NCI-H69 (cell line): ENCODE measurements at regions not wholly inside any gene's neighbourhood (a gene's known extent, or its start where the extent isn't known, plus 50 kb on each side); places are given as distances from the start of the nearest gene placed in this dataset.

Source experiments
- DNase-seq: peaks from one replicate; lab custom pipeline; 2025; lab: John Stamatoyannopoulos, UW

DNA sequence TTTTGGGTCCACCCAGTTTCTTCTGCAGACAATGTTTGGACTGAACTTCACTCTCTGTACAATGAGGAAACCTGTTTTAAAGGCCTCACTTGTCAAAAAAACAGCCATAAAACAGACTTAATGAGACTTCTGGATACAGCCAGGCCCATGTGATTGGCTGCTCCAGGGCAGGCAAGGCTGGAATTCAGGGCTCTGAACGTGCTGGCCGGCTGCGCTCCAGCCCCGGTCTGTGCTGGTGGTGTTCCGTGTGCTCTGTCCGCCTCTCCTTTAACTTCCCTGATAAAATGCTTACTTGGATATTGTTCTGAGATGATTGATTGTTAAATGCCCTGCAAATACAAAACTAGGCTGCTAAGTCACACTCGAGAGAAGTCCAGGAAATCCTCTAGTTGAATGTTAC is 131.2 kb upstream of the KLF4 start:
- DNase-seq, result no peak

- no peak for DNase-seq
Observed at GRCh38 chr9:107620236-107620635, 130.7 kb upstream of the KLF4 start.

GRCh38 chr9:107615321-107615720 is 125.8 kb upstream of the KLF4 start:
- DNase-seq, result no peak

- no peak for DNase-seq
Observed at GRCh38 chr9:107614765-107615164, 125.2 kb upstream of the KLF4 start.

DNA sequence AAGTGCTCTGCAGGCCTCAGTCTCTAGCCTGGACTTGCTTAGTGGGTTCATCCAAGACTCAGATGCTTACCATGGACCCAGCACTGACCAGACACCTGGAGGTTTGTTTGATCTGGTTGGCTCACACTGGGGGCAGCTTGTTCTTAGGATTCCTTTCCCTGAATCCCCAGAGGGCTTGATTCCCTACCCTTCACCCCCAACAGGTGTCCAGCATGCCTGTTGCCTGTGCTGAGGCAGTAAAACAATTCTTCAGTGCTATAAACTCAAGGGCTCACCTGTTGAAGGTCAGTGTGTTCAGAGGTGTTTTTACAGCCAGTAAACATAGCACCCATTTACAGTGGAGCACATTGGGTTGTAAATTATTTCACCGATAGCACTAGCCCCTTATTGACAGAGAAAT is 123.8 kb upstream of the KLF4 start:
- DNase-seq, result no peak

DNA sequence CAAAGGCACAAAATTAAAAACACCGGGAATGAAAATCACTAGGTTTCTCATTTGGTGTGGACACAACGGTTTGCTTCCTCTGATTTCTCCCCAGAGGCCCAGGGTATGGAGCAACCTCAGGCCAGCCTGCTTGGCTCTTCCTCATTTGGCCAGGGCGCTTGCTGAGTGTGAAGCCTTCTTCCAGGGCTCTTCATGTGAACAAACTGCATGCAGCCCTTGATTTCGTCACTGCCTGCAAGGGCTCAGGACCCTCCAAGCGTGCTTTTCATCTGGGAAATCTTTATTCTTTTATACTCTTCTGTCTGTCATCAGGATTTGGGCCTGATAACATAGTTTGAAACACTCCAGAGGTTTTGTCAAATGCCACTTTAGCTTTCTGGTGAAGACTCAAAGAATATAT is 122.6 kb upstream of the KLF4 start:
- no peak for DNase-seq

DNA sequence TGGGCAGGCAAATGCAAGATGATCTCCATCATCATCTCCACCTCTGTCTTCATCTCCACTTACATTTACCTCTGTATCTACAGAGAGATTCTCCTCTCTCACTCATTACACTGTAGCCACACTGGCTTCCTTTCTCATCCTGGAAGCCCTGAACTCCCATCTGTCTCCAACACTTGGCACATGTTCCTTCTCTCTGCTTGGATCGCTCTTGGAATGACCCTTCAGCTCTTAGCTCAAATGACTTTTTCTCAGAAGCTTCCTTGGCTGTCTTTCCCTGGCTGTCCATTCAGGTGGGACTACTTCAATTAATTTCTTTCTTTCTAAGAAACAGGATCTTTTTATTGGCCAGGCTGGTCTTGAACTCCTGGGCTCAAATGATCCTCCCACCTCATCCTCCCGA is 120.0 kb upstream of the KLF4 start:
- no peak for DNase-seq

DNA sequence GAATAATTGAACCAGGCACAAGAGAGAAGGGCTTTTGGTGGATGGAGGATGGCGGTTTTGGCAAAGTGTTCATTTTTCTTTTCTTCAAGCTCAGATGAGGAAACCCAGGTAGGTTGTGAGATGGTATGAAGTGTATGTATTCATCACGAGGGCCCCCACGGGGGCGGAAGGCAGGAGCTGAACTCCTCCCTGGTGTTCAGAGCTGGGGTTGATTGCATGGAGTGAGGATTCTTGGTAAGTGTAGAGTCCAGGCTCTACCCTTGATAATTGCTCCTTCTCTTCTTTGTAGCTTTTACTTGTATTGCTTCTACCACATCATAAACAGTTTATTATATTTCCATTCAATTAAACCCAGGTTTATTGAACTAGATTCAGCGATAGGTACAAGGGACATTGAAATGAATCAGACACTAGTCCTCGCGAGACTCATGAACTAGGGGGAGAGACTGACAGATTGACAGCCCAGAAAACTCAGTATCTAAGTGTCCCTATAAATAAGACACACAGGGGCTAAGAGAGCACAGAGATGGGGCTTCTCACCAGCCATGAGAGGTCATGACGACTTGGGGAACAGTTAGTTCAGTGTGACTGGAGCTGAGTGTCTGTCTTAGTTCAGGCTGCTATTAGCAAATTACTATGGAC is 116.7 kb upstream of the KLF4 start:
- DNase-seq, result no peak

GRCh38 chr9:107605041-107605440 is 115.5 kb upstream of the KLF4 start:
- no peak for DNase-seq

DNA sequence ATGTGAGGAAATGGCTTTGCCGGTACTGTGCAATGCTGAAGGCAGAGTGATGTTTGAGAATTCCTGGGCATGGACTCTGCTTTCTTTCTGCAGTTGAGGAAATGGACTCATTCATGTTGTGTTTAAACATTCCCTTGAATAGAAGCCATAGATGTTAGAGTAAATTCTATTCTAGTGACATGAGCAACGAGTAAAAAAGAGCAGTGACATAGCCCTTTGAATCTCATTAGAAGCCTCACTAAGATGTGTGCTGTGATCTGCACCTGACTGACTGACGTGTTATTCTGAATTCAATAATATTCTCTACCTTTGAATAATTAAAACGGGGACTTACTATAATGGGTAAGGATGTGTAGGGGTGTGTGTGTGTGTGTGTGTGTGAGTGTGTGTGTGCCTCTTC is 113.7 kb upstream of the KLF4 start:
- DNase-seq, result no peak

DNA sequence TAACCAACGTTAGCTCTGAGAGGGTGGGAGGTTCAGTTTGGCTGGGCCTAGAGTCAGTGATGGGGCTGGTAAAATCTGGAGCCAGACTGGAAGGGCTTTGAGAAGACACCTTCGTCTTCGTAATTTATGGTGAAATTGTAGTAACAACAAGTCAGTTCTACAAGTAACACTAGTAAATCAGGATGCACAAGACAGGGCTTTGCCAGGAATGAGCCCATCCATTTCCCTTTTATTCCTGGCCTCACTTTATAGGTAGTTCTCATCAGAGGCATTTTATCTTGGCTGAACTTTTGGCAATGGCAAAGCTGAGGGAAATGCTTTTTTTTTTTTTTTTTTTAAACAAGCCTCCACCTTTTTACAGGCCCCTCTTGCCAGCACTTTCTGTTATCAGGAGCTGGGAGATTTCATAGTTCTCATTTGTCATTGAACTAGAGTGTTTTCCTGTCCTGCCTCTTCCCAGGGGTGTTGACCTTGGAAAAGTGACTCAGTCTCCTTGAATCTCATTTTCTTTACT is 110.5 kb upstream of the KLF4 start:
- peak; percentile 54 for DNase-seq

DNA sequence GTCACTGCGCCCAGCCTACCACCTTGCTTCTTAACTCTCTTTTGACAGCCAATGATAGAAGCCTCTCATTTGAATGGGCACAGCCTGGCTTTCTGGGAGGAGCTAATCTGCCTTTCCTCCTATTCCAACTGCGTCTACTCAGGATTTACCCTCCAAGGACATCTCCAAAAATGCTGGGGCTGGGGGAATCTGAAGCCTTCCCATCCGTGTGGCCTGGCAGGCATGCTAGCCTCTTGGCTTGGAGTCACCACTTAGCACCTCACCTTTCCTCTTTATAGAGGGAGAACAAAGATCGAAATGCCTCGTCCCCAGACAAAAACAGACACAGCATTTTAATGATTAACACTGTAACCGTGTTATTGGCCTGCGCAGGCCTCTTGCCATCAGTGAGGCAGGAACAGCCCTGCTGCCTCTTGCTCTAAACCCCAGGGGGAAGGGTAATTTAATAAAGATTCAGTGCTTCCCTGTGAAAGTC is 108.2 kb upstream of the KLF4 start:
- no peak for DNase-seq

- no peak for DNase-seq
Observed at GRCh38 chr9:107594908-107595530, 105.5 kb upstream of the KLF4 start.

DNA sequence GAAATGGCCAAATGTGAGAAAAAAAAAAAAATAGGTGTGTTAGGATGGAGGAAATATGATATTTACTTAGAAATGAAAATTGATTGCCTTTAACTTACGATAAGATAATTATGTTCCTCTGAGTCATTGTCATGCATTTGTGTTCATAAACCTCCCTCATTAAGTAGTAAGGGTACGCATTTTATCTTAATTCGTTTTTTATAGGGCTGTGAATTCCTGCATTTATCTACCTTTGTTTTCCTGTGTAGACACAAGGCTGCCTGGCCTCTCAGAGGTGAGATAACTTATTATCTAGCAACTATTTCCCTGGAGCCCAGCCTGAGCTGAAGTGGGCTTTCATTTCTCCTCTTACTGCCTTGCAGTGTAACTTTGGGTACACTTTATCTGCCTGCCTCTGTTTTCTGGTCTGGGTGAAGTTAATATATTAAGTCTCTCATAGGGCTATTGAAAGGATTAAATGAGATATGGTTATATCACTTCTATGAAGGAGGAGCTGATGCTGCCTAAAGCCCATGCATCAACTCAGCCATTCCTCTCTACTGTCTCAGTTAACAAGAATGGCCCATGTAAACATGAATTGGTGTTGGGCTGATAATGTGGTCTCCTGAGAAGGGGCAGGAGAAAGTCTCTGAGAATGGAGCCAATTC is 103.8 kb upstream of the KLF4 start:
- peak; percentile 56 for DNase-seq

DNA sequence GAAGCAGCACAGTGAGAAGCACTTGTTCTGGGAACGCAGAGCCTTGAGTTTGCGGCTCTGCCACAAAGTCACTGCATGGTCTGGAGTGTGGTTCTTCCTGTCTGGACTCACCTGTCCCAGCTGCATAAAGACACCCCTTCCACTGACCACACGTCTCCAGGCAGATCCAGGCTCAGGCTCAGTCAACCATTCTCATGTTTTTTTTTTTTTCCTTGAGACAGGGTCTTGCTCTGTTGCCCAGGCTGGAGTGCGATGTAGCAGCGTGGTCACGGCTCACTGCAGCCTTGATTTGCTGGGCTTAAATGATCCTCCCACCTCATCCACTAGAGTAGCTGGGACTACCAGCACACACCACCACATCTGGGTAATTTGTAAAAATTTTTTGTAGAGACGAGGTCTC is 102.9 kb upstream of the KLF4 start:
- DNase-seq, result no peak

DNA sequence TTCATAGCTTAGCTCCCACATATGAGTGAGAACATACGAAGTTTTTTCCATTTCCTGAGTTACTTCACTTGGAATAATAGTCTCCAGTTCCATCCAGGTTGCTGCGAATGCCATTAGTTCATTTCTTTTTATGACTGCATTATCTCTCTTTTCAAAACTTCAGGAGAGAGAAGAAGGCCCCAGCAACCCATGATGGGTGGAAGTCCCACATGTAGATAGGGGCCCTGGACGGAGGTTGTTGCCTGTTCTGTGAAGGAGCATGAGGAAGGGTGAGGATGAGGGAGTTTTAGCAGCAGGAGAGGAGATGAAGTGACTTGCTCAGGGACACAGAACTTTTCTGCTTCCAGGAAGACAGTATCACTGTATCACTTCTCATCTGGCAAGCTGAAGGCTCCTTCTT is 102.2 kb upstream of the KLF4 start:
- no peak for DNase-seq

DNA sequence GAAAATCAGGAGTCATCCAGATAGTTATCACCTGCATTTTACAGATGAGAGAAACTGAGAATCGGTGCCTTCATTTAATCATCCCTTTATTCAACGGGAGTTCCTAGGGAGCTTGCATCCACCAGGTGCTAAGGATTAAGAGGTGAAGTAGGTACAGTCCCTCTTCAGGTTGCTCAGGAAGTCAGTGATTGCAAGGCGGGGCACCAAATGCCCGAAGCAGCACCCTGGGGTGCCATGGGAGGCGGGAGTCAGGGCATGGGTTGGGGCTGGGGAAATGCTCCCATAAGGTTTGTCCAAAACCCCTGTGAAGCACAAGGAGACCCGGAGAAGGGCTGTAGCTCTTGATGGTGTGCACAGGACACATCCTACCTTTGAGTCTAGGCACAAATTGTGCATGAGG is 98.8 kb upstream of the KLF4 start:
- DNase-seq, result peak; percentile 59

DNA sequence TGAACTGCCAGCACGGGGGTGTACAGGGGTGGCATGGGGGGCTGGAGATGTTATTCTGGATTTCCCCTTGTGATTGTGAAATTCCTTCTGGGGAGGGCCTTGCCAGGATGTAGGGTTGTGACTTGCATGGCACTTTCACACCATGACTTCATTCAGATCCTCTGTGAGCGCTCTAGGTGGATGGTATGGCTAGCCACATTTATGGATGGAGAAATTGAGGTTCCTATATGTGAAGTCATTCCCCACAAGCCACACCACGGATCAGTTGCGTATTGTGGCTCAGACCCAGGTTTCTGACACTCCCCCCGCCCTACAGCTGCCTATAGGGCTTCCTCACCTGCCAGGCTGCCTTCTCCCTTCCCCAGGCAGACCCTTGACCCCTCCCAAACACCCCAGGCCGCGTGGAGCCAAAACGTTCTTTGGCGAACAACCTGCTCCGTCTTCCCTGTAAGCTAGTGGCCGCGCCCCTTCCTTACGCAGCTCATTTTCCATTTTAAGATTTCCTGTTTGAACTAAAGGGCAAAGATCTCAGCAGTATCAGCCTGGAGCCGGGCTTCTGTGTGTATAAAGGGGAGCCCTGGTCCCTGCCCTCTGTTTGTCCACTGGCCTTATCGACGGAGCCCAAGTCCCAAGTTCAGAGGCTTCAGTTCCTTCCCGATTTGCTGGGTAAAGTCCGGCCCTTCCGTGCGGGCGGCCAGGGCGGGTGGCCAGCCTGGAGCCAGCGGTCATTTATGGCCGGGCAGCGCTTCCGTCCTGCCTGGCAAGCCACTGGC is 97.8 kb upstream of the KLF4 start:
- DNase-seq, result peak; percentile 60

DNA sequence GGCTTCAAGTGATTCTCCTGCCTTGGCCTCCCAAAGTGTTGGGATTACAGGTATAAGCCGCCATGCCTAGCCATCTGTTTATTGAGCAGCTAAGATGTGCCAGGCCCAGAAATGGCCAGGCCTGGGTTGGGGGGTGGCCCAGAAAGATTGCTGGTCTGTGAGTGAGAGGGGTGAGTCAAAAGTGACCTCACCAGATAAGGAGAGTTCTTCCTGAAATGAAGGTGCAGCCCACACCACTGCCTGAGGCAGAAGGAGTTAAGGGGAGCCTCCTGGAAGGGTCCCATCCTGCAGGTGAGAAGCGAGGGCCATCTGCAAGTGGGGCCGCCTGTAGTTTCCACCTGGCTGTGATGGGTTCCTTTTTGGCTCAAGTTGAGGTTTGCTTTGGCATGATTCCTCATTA is 96.9 kb upstream of the KLF4 start:
- DNase-seq, result peak; percentile 81

GRCh38 chr9:107585465-107585864 is 95.9 kb upstream of the KLF4 start:
- no peak for DNase-seq

- DNase-seq, result no peak
Observed at GRCh38 chr9:107584944-107585343, 95.4 kb upstream of the KLF4 start.

DNA sequence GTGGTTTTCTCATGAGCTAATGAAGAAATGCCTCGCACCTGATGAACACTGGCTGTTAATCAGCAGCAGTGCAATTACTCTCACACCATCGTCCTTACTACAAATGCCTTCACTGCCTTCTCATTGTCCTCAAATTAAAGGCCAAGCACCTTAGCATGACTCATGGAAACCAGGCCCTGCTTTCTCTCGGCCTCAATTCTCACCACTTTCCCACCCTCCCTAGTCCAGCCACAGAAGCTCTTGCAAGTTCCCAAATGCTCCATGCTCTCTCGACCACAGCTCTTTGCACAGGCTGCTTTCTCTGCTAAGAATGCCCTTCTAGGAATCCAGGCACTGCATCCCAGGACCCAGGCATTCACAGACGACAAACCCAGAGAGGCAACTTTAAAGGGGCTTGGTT is 94.6 kb upstream of the KLF4 start:
- no peak for DNase-seq
